AG09319 (cell line): ENCODE measurements at regions not wholly inside any gene's neighbourhood (a gene's known extent, or its start where the extent isn't known, plus 50 kb on each side); places are given as distances from the start of the nearest gene placed in this dataset.

Source experiments
- DNase-seq: peaks from one replicate; pipeline ENCODE4 v3.0.0-alpha.2; 2010; ENCODE audit warnings: low read depth; ENCODE audit errors: extremely low read depth
- CTCF ChIP-seq: IDR thresholded peaks from 2 replicates; pipeline ENCODE4 v1.5.1; 2011; ENCODE audit warnings: low read depth, mild to moderate bottlenecking, inconsistent platforms, low read length, moderate library complexity

DNA sequence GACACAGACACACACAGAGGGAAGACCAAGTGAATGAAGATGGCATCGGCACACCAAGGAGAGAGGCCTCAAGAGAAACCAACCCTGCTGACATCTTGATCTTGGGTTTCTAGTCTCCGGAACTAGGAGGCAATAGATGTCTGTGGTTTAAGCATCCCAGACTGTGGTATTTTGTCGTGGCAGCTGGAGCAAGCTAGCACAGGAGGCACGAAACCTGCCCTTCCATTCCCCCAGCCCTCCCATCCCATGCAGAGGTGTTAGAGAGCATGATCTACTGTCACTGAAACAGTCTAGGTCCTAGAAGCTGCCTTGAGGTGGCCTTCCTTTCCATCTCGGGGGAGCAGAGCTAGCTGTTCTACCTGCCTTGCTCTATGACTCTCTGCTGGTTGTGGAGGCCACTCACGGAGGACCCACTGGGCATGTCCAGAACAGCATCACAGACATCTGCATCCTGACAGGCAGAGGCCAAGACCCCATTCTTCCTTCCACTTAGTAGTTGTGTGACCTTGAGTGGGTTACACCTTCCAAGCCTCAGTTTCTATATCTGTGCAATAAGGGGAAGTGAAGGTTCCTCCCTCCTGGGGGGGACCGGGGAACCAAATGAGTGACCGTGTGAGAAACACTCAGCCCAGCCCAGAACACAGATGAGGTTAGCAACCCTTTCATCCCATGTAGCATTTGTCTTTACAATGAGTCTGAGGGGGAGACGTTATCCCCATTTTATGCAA is 134.3 kb upstream of the BOD1 start:
- no peak for TF ChIP-seq CTCF
- no peak for DNase-seq

DNA sequence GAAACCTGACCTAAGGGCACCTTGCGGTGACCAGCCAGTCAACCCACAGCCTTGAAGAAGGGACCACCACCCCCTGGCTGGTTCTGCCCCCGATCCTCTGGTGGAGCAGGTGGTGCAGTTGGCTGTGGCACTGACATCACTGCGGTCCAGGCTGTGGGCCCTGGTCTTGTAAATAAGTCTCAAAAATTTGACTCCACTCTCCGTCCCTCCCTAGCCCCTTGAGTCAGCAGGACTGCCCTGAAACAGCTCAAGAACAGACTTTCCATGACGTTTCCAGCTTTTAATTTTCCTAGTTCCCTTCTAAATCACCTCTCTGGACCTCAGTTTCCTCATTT is 134.8 kb upstream of the BOD1 start:
- no peak for TF ChIP-seq CTCF
- DNase-seq: no peak

- TF ChIP-seq CTCF: no peak
- DNase-seq: no peak
Observed at GRCh38 chr5:173752653-173753052, 135.5 kb upstream of the CPEB4 start.

DNA sequence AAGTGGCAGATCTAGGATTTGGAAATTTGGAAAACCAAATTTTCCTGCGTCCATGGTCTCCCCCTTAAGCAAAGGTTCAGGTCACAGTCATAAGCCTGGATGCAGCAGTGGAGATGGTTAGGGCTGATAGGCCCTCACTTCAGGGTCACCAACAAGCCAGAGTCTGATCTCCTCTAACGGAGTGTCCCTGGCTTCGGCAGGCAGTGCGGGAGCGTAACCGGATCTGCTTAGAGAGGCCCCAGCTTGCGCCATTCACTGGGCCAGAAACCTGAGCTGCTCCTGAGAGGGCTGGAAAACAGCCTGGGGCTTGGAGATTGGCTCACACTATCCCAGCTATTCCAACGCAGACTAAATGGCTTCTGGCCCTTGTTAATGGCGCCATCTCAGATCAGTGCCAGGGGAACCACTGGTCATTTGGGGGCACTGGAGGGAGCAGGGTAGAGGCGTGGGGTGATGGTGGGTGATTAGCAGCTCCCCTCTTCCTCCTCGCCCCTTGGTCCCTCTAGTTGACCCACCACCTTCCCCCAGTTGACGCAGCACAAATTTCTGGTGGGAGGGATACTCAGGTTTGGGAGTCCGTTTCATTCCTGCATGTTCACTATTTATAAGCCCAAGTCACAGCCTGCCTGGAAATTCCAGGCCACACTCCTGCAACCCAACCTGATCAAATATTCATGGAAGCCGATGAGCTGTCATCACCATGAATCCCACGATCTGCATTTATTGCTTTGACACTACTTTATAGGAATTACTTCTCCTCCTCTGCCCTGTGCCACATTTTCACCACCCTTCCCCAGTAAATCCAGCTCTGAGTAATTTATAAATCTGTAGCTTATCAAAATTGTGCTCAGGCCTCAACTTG is 134.6 kb upstream of the CPEB4 start:
- no peak for DNase-seq
- no peak for TF ChIP-seq CTCF

DNA sequence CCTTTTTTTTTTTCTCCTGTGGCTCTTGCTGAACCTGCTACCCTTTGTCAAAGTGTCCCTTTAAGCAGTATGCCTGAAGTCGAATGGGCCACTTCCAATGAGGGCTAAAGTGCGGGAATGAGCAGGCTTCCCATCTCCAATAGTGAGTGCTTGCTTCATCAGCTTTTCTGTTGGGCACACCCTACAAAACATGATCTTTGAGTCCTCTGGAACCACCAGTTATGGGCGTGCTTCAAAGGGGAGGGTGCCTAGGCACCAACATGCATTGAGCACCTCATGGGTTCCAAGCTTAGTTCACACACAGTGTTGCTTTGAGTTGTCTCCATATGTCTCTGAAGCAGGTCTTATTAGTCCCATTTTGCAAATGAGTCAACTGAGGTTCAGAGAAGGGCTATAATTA is 132.8 kb upstream of the CPEB4 start:
- no peak for TF ChIP-seq CTCF
- no peak for DNase-seq

DNA sequence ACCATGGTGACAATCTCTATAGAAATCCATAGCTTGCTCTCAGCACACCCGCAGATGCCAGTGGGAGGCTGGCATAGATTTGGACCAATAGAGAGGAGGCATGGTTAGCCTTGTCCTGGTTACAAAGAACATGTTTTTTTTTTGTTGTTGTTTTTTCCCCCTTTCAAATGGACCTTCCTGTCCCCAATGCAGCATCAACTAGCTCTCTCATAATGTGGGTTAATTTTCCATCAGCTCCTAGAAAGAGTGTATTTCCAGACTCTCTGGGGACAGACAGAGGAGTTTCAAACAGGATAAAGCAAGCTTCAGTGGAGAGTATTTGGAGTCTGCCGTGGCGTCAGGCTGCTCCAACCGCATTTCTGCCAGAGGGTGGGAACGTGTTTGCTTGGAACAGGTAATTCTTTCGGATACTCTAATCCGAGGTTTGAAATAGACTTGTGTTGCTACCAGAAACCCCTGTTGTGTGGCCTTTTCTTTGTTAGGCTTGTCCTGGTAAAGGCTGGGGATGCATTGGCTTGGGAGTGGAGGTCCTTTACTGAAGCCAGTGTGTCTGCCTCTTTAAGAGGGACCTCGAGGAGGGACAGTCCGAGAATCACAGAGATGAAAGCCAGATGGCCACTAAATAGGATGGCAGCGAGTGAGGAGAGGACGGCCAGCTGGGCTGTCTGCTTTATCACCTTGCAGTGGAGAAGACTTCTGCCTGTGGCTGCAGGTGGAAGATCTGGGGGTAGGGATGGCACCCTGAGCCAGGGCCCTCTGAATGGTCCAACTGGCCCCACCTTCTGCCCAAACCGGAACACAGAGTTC is 130.5 kb upstream of the CPEB4 start:
- TF ChIP-seq CTCF: no peak
- DNase-seq: no peak

GRCh38 chr5:173758676-173759075 is 129.5 kb upstream of the CPEB4 start:
- no peak for TF ChIP-seq CTCF
- DNase-seq: no peak
